Prostate gland (tissue), 2 donors: ENCODE measurements at regions not wholly inside any gene's neighbourhood (a gene's known extent, or its start where the extent isn't known, plus 50 kb on each side); places are given as distances from the start of the nearest gene placed in this dataset.

ENCODE experiments used
- CTCF ChIP-seq, 4 experiments: fragments of 200-600 bp in 2 of 4; fragments of 450-650 bp in 2 of 4; sonication (generic) in 2 of 4; IDR thresholded peaks; 1 replicate in 3 of 4; 2 replicates in 1 of 4; pipeline ENCODE4 v1.5.1; 2016 to 2019; ENCODE audit warnings: antibody characterized with exemption in 4 of 4, mild to moderate bottlenecking in 2 of 4, moderate library complexity in 2 of 4
- POLR2A ChIP-seq: fragments of 450-650 bp; IDR thresholded peaks from one replicate; pipeline ENCODE4 v1.6.1; 2016; ENCODE audit warnings: antibody characterized with exemption, mild to moderate bottlenecking
- POLR2AphosphoS5 ChIP-seq: sonication (generic); formaldehyde crosslinking; IDR thresholded peaks from one replicate; pipeline ENCODE4 v1.6.1; 2017; ENCODE audit warnings: antibody characterized with exemption

GRCh38 chr1:185517808-185518419 lies 200.9 kb upstream of the IVNS1ABP start:
- TF ChIP-seq POLR2AphosphoS5 (no peak), POLR2A (no peak), CTCF (IDR thresholded peaks at IDR 0.05) (no peak)
